ENCODE measurements at regions not wholly inside any gene's neighbourhood (a gene's known extent, or its start where the extent isn't known, plus 50 kb on each side); places are given as distances from the start of the nearest gene placed in this dataset.

GRCh38 chr5:107322936-107323335 lies 347.8 kb downstream of the EFNA5 start:
- Histone ChIP-seq H3K4me3 (no peak overlapping the region), H3K4me1 (peaks cover 0 to 5% (median 0%) of the 10 kb centered on the region in 12 donors), H3K9me3 (no peaks in the 10 kb centered on the region), H3K27me3 (no peaks in the 10 kb centered on the region), H3K36me3 (no peaks in the 10 kb centered on the region), H3K27ac (no peak overlapping the region)
- no peak for DNase-seq
- 48 to 53% (median 49%) methylated on average over 5 of the region's 5 CpGs for WGBS, 4 donors
- no peak for ATAC-seq
- intact Hi-C loops (cut with DNase I): no loop called here
- TF ChIP-seq POLR2A (IDR thresholded peaks at IDR 0.05) (no peak), CTCF (IDR thresholded peaks at IDR 0.05) (no peak)

GRCh38 chr5:107321906-107322305 lies 348.8 kb downstream of the EFNA5 start:
- no peaks in the 10 kb centered on the region for H3K9me3 ChIP-seq
- DNase-seq: no peak
- H3K36me3 ChIP-seq: no peaks in the 10 kb centered on the region
- H3K4me3 ChIP-seq: no peak overlapping the region
- no peak overlapping the region for H3K27ac ChIP-seq
- no peaks in the 10 kb centered on the region for H3K27me3 ChIP-seq
- intact Hi-C loops (cut with DNase I): no loop called here
- ATAC-seq: no peak
- 60 to 76% (median 73%) methylated on average over 1 of the region's 1 CpG for WGBS, 4 donors
- peaks cover 0 to 5% (median 0%) of the 10 kb centered on the region in 12 donors for H3K4me1 ChIP-seq
- TF ChIP-seq CTCF (IDR thresholded peaks at IDR 0.05) (no peak), POLR2A (IDR thresholded peaks at IDR 0.05) (no peak)

GRCh38 chr5:107320846-107321245 lies 349.9 kb downstream of the EFNA5 start:
- H3K27me3 ChIP-seq: no peaks in the 10 kb centered on the region
- H3K27ac ChIP-seq: no peak overlapping the region
- no peaks in the 10 kb centered on the region for H3K9me3 ChIP-seq
- no peaks in the 10 kb centered on the region for H3K36me3 ChIP-seq
- no peak overlapping the region for H3K4me3 ChIP-seq
- intact Hi-C loops (cut with DNase I): no loop called here
- WGBS, 4 donors: 44 to 55% (median 47%) methylated on average over 2 of the region's 2 CpGs
- no peak for ATAC-seq
- no peak for DNase-seq
- peaks cover 0 to 5% (median 0%) of the 10 kb centered on the region in 12 donors for H3K4me1 ChIP-seq
- TF ChIP-seq CTCF (IDR thresholded peaks at IDR 0.05): no peak
- no peak for TF ChIP-seq POLR2A (IDR thresholded peaks at IDR 0.05)

GRCh38 chr5:107320376-107320775 lies 350.4 kb downstream of the EFNA5 start:
- H3K4me3 ChIP-seq: no peak overlapping the region
- H3K4me1 ChIP-seq: peaks cover 0 to 5% (median 0%) of the 10 kb centered on the region in 12 donors
- DNase-seq (no peak), ATAC-seq (no peak)
- no peaks in the 10 kb centered on the region for H3K36me3 ChIP-seq
- H3K27ac ChIP-seq: no peak overlapping the region
- TF ChIP-seq POLR2A (IDR thresholded peaks at IDR 0.05) (no peak), CTCF (IDR thresholded peaks at IDR 0.05) (no peak)
- no peaks in the 10 kb centered on the region for H3K9me3 ChIP-seq
- 84 to 88% (median 86%) methylated on average over 2 of the region's 2 CpGs for WGBS, 4 donors
- intact Hi-C loops (cut with DNase I): no loop called here
- H3K27me3 ChIP-seq: no peaks in the 10 kb centered on the region
